ENCODE measurements at regions not wholly inside any gene's neighbourhood (a gene's known extent, or its start where the extent isn't known, plus 50 kb on each side); places are given as distances from the start of the nearest gene placed in this dataset.

GRCh38 chr3:104879919-104880318, 486.8 kb upstream of the ALCAM start:
- ChIA-PET POLR2A (ENCODE audit: low non-redundant PET) (no interaction called here), CTCF (interaction anchor here (0.6 kb wide), 1 partner anchor 773 kb away, joined by 5 read pairs; no protein-coding TSS in a partner anchor)
- no peak overlapping the region for H3K27ac ChIP-seq
- TF ChIP-seq CTCF (conservative IDR thresholded peaks at IDR 0.05; ENCODE audit: low read depth): no peak
- DNase-seq (ENCODE audit: low spot score): no peak

- ChIA-PET POLR2A (ENCODE audit: low non-redundant PET) (no interaction called here), CTCF (interaction anchor here (0.6 to 0.7 kb wide), 2 partner anchors 25 to 555 kb away, joined by 3 read pairs; no protein-coding TSS in a partner anchor)
- no peak for DNase-seq (ENCODE audit: low spot score)
- no peak for TF ChIP-seq CTCF (conservative IDR thresholded peaks at IDR 0.05; ENCODE audit: low read depth)
- H3K27ac ChIP-seq: no peak overlapping the region
Observed at GRCh38 chr3:104885214-104885814, 481.4 kb upstream of the ALCAM start.

- no peak for TF ChIP-seq CTCF (conservative IDR thresholded peaks at IDR 0.05; ENCODE audit: low read depth)
- ChIA-PET CTCF (interaction anchor here (0.6 to 0.7 kb wide), 2 partner anchors 26 to 556 kb away, joined by 3 read pairs; no protein-coding TSS in a partner anchor), POLR2A (ENCODE audit: low non-redundant PET) (no interaction called here)
- H3K27ac ChIP-seq: no peak overlapping the region
- no peak for DNase-seq (ENCODE audit: low spot score)
Observed at GRCh38 chr3:104886220-104886995, 480.3 kb upstream of the ALCAM start.

- no peak overlapping the region for H3K27ac ChIP-seq
- DNase-seq (ENCODE audit: low spot score): no peak
- CTCF ChIA-PET: no interaction called here
- no peak for TF ChIP-seq CTCF (conservative IDR thresholded peaks at IDR 0.05; ENCODE audit: low read depth)
- POLR2A ChIA-PET (ENCODE audit: low non-redundant PET): no interaction called here
Observed at GRCh38 chr3:104887069-104887468, 479.6 kb upstream of the ALCAM start.

- ChIA-PET POLR2A (ENCODE audit: low non-redundant PET) (no interaction called here), CTCF (no interaction called here)
- H3K27ac ChIP-seq: no peak overlapping the region
- TF ChIP-seq CTCF (conservative IDR thresholded peaks at IDR 0.05; ENCODE audit: low read depth): no peak
- no peak for DNase-seq (ENCODE audit: low spot score)
Observed at GRCh38 chr3:104887619-104888018, 479.1 kb upstream of the ALCAM start.

- CTCF ChIA-PET: no interaction called here
- DNase-seq (ENCODE audit: low spot score): no peak
- no peak for TF ChIP-seq CTCF (conservative IDR thresholded peaks at IDR 0.05; ENCODE audit: low read depth)
- no peak overlapping the region for H3K27ac ChIP-seq
- POLR2A ChIA-PET (ENCODE audit: low non-redundant PET): no interaction called here
Observed at GRCh38 chr3:104892044-104892443, 474.7 kb upstream of the ALCAM start.
